ENCODE measurements at regions not wholly inside any gene's neighbourhood (a gene's known extent, or its start where the extent isn't known, plus 50 kb on each side); places are given as distances from the start of the nearest gene placed in this dataset.

DNA sequence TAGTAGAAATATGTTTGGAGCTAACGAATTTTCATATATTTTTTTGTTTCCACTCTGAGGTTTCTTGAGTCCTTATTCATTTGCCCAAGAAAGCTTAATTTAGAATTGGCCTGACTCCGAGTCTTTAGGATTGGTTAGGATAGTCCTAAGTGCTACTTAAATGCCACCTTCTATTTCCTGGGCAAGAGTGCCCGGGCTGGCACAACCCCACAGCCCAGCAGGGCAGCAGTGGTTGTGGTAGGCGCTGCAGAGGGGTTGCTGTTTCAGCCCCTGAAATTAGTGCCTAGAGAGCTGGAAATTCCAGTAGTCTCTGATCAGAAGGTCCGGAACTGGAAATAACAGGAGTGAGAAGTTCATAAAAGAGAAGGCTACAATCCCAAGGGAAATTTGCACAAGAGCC, 139.4 kb upstream of the TENT5A start:
- TF ChIP-seq SP1 (IDR thresholded peaks at IDR 0.05) (no peak), TAF1 (conservative IDR thresholded peaks at IDR 0.05) (no peak), RAD21 (IDR thresholded peaks at IDR 0.05) (no peak)
- TF ChIP-seq, protein P1, sequence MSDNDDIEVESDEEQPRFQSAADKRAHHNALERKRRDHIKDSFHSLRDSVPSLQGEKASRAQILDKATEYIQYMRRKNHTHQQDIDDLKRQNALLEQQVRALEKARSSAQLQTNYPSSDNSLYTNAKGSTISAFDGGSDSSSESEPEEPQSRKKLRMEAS (IDR thresholded peaks at IDR 0.05) = no peak
- TF ChIP-seq, protein P2, sequence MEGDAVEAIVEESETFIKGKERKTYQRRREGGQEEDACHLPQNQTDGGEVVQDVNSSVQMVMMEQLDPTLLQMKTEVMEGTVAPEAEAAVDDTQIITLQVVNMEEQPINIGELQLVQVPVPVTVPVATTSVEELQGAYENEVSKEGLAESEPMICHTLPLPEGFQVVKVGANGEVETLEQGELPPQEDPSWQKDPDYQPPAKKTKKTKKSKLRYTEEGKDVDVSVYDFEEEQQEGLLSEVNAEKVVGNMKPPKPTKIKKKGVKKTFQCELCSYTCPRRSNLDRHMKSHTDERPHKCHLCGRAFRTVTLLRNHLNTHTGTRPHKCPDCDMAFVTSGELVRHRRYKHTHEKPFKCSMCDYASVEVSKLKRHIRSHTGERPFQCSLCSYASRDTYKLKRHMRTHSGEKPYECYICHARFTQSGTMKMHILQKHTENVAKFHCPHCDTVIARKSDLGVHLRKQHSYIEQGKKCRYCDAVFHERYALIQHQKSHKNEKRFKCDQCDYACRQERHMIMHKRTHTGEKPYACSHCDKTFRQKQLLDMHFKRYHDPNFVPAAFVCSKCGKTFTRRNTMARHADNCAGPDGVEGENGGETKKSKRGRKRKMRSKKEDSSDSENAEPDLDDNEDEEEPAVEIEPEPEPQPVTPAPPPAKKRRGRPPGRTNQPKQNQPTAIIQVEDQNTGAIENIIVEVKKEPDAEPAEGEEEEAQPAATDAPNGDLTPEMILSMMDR (IDR thresholded peaks at IDR 0.05; ENCODE audit: low read depth, low read length, missing input control) = no peak

All from liver (tissue), 3 donors.